ENCODE measurements at regions not wholly inside any gene's neighbourhood (a gene's known extent, or its start where the extent isn't known, plus 50 kb on each side); places are given as distances from the start of the nearest gene placed in this dataset.
"Not testable (repeated sequence)": the region's sequence is repeated elsewhere in the genome, so short reads cannot be mapped to it uniquely, and the experiment has no call there.

- DNase-seq, result no peak
Observed at GRCh38 chr13:105908586-105908985, 626.9 kb downstream of the EFNB2 start.

- DNase-seq, result no peak
Observed at GRCh38 chr13:105907319-105908019, 628.0 kb downstream of the EFNB2 start.

- peak in 1 of 2 experiments; percentile 30 for DNase-seq
Observed at GRCh38 chr13:105906746-105907145, 628.7 kb downstream of the EFNB2 start.

GRCh38 chr13:105904034-105904742 lies 631.3 kb downstream of the EFNB2 start:
- no peak for DNase-seq

- DNase-seq, result no peak
Observed at GRCh38 chr13:105902396-105902795, 633.1 kb downstream of the EFNB2 start.

GRCh38 chr13:105897575-105897974 lies 637.9 kb downstream of the EFNB2 start:
- no peak for DNase-seq

- no peak for DNase-seq
Observed at GRCh38 chr13:105894697-105895096, 640.8 kb downstream of the EFNB2 start.

GRCh38 chr13:105890509-105890908 lies 645.0 kb downstream of the EFNB2 start:
- no peak for DNase-seq

- no peak for DNase-seq
Observed at GRCh38 chr13:105878119-105878700, 657.3 kb downstream of the EFNB2 start.

- no peak for DNase-seq
Observed at GRCh38 chr13:105874814-105875213, 660.6 kb downstream of the EFNB2 start.

GRCh38 chr13:105871768-105872167 lies 663.7 kb downstream of the EFNB2 start:
- DNase-seq, result no peak

- DNase-seq, result no peak
Observed at GRCh38 chr13:105871326-105871725, 664.1 kb downstream of the EFNB2 start.

GRCh38 chr13:105863300-105863920 lies 672.1 kb downstream of the EFNB2 start:
- DNase-seq, result no peak

- peak in 1 of 2 experiments; percentile 50 for DNase-seq
Observed at GRCh38 chr13:105848494-105848893, 687.0 kb downstream of the EFNB2 start.

GRCh38 chr13:105847527-105848291 lies 687.8 kb downstream of the EFNB2 start:
- DNase-seq, result peak; percentile 46 to 57

- DNase-seq, result no peak
Observed at GRCh38 chr13:105846923-105847322, 688.5 kb downstream of the EFNB2 start.

- no peak for DNase-seq
Observed at GRCh38 chr13:105841286-105841685, 694.2 kb downstream of the EFNB2 start.

- no peak for DNase-seq
Observed at GRCh38 chr13:105838231-105838630, 697.2 kb downstream of the EFNB2 start.

GRCh38 chr13:105837295-105837694 lies 698.2 kb downstream of the EFNB2 start:
- not testable (repeated sequence) for DNase-seq

- DNase-seq, result no peak
Observed at GRCh38 chr13:105830821-105831220, 704.6 kb downstream of the EFNB2 start.

- no peak for DNase-seq
Observed at GRCh38 chr13:105827111-105827809, 708.2 kb downstream of the EFNB2 start.

- no peak for DNase-seq
Observed at GRCh38 chr13:105825071-105825470, 710.4 kb downstream of the EFNB2 start.
